ENCODE measurements at regions not wholly inside any gene's neighbourhood (a gene's known extent, or its start where the extent isn't known, plus 50 kb on each side); places are given as distances from the start of the nearest gene placed in this dataset.

DNA sequence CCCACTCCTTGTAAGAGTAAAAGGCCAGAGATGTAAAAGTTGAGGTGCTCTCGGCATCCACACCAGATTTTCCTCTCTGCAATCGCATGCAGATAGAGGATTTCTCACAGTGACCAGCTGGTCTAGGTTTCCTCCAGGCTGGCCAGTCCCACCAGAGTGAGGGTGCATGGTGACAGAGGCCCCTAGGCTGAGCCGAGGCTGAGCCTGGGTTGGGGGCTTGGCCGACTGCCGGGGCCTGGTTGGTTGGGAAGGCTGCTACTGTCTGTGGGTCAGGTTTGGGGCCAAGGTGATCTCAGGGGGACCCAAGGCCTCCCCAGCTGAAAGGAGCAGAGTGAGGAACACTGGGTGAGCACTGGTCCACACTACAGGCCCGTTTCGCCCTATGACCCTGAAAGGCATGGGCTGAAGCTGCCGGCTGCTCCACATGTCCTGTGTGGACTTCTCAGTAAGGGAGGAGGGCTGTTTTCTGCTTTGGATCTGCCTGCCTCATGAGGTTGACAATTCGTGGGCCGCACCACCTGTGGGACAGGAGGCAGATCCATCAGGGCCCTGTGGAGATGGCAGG is 400.8 kb upstream of the IRX4 start:
- Histone ChIP-seq H4K20me1 (ENCODE audit: insufficient read depth, low read length) (no peaks in the 10 kb centered on the region), H3K36me3 (ENCODE audit: insufficient read depth, low read length) (no peaks in the 10 kb centered on the region), H3K4me2 (ENCODE audit: low read length) (no peak overlapping the region), H2AFZ (ENCODE audit: low read length) (no peak overlapping the region), H3K27ac (ENCODE audit: low read depth, low read length, poor library complexity, severe bottlenecking) (no peak overlapping the region), H3F3A (ENCODE audit: insufficient read depth, low read length) (no peaks in the 10 kb centered on the region), H3K79me2 (ENCODE audit: insufficient read depth, low read length) (no peaks in the 10 kb centered on the region), H3K9me3 (ENCODE audit: low read length) (no peaks in the 10 kb centered on the region), H3K4me3 (ENCODE audit: low read depth, low read length, poor library complexity, severe bottlenecking) (no peak overlapping the region), H3K9me2 (ENCODE audit: low read depth, low read length) (no peaks in the 10 kb centered on the region), H3K27me3 (ENCODE audit: insufficient read depth, low read length) (no peaks in the 10 kb centered on the region), H3K4me1 (ENCODE audit: insufficient read depth, low read length, severe bottlenecking) (no peaks in the 10 kb centered on the region), H3K9ac (ENCODE audit: low read length) (no peak overlapping the region)
- no peak for TF ChIP-seq EZH2 (IDR thresholded peaks at IDR 0.05; ENCODE audit: borderline replicate concordance, low read length)
- TF ChIP-seq, protein P1, sequence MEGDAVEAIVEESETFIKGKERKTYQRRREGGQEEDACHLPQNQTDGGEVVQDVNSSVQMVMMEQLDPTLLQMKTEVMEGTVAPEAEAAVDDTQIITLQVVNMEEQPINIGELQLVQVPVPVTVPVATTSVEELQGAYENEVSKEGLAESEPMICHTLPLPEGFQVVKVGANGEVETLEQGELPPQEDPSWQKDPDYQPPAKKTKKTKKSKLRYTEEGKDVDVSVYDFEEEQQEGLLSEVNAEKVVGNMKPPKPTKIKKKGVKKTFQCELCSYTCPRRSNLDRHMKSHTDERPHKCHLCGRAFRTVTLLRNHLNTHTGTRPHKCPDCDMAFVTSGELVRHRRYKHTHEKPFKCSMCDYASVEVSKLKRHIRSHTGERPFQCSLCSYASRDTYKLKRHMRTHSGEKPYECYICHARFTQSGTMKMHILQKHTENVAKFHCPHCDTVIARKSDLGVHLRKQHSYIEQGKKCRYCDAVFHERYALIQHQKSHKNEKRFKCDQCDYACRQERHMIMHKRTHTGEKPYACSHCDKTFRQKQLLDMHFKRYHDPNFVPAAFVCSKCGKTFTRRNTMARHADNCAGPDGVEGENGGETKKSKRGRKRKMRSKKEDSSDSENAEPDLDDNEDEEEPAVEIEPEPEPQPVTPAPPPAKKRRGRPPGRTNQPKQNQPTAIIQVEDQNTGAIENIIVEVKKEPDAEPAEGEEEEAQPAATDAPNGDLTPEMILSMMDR (IDR thresholded peaks at IDR 0.05; ENCODE audit: low read length) = no peak

DNA sequence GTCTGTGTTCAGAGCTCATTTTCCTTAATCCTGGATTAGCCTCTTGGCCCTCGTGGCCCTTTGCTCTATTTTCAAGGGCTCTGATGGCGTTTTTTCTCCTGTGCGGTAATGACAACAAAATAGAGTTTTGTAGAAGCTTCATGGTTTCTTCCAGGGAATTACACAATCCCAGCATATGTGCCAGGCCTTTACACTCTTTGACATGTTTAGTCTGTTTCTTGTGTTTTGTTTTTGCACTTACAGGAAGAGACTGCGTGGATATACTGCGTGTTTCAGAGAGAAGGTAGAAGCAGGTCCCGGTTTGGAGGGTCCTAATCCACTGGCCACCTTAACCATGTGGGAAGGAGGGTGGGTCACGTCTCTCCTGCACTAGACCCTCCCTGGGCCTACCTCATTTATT is 400.2 kb upstream of the IRX4 start:
- H4K20me1 ChIP-seq (ENCODE audit: insufficient read depth, low read length) = no peaks in the 10 kb centered on the region
- H2AFZ ChIP-seq (ENCODE audit: low read length) = no peak overlapping the region

DNA sequence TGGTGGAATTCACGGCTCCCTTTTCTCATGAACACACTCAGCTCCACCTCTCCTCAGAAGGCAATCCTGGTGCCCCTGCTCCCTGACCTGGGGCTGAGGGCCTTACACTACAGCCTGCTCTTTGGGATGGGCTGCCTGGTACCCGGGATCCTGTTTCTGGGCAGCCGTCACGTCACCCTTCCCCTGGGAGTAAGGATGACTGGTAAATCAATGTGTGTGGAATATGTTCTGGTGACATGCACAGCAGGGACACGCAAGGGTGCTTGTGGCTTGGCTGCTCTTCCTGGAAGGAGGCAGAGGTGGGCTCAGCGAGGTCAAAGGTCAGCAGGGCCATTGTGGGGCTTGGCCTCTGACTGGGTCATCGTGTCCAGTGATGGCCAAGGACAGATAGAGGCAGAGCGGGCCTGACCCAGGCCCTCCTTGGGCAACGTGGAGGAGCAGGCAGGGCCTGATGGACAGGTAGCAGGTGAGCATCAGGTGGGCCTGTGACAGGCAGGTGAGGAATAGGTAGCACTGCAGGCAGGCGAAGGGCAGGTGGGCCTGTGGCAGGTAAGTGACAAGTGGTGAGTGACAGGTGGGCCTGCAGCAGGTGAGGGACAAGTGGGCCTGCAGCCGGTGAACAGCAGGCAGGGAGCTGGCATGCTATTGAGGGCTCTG is 399.4 kb upstream of the IRX4 start:
- TF ChIP-seq, protein P1 (IDR thresholded peaks at IDR 0.05; ENCODE audit: low read length) = no peak
- TF ChIP-seq EZH2 (IDR thresholded peaks at IDR 0.05; ENCODE audit: borderline replicate concordance, low read length) = no peak
- no peaks in the 10 kb centered on the region for H3K9me2 ChIP-seq (ENCODE audit: low read depth, low read length)
- H3K79me2 ChIP-seq (ENCODE audit: insufficient read depth, low read length) = no peaks in the 10 kb centered on the region
- H4K20me1 ChIP-seq (ENCODE audit: insufficient read depth, low read length) = no peaks in the 10 kb centered on the region
- H3K27ac ChIP-seq (ENCODE audit: low read depth, low read length, poor library complexity, severe bottlenecking) = no peak overlapping the region
- H3K4me1 ChIP-seq (ENCODE audit: insufficient read depth, low read length, severe bottlenecking) = no peaks in the 10 kb centered on the region
- no peak overlapping the region for H2AFZ ChIP-seq (ENCODE audit: low read length)
- H3K9me3 ChIP-seq (ENCODE audit: low read length) = no peaks in the 10 kb centered on the region
- H3K4me2 ChIP-seq (ENCODE audit: low read length) = no peak overlapping the region
- no peaks in the 10 kb centered on the region for H3K36me3 ChIP-seq (ENCODE audit: insufficient read depth, low read length)
- no peaks in the 10 kb centered on the region for H3K27me3 ChIP-seq (ENCODE audit: insufficient read depth, low read length)
- H3K4me3 ChIP-seq (ENCODE audit: low read depth, low read length, poor library complexity, severe bottlenecking) = no peak overlapping the region
- no peak overlapping the region for H3K9ac ChIP-seq (ENCODE audit: low read length)
- H3F3A ChIP-seq (ENCODE audit: insufficient read depth, low read length) = no peaks in the 10 kb centered on the region

More for the DNA sequence above, 400.2 kb upstream of the IRX4 start:
- TF ChIP-seq, protein P1 (IDR thresholded peaks at IDR 0.05; ENCODE audit: low read length) = no peak
- TF ChIP-seq EZH2 (IDR thresholded peaks at IDR 0.05; ENCODE audit: borderline replicate concordance, low read length) = no peak
- H3K9me2 ChIP-seq (ENCODE audit: low read depth, low read length) = no peaks in the 10 kb centered on the region
- H3F3A ChIP-seq (ENCODE audit: insufficient read depth, low read length) = no peaks in the 10 kb centered on the region
- H3K4me2 ChIP-seq (ENCODE audit: low read length) = no peak overlapping the region
- H3K79me2 ChIP-seq (ENCODE audit: insufficient read depth, low read length) = no peaks in the 10 kb centered on the region
- H3K27me3 ChIP-seq (ENCODE audit: insufficient read depth, low read length) = no peaks in the 10 kb centered on the region
- no peaks in the 10 kb centered on the region for H3K36me3 ChIP-seq (ENCODE audit: insufficient read depth, low read length)
- H3K9me3 ChIP-seq (ENCODE audit: low read length) = no peaks in the 10 kb centered on the region
- H3K9ac ChIP-seq (ENCODE audit: low read length) = no peak overlapping the region
- no peaks in the 10 kb centered on the region for H3K4me1 ChIP-seq (ENCODE audit: insufficient read depth, low read length, severe bottlenecking)
- no peak overlapping the region for H3K4me3 ChIP-seq (ENCODE audit: low read depth, low read length, poor library complexity, severe bottlenecking)
- H3K27ac ChIP-seq (ENCODE audit: low read depth, low read length, poor library complexity, severe bottlenecking) = no peak overlapping the region

Data from OCI-LY1 (cell line).